Ectodermal cell (in vitro differentiated cells): ENCODE measurements at regions not wholly inside any gene's neighbourhood (a gene's known extent, or its start where the extent isn't known, plus 50 kb on each side); places are given as distances from the start of the nearest gene placed in this dataset.
"Not testable (repeated sequence)": the region's sequence is repeated elsewhere in the genome, so short reads cannot be mapped to it uniquely, and the experiment has no call there.

Experiments
- H3K27ac ChIP-seq: 2 replicates; pipeline ENCODE4 v1.7.0; 2013; ENCODE audit warnings: mild to moderate bottlenecking, low read depth, low read length; ENCODE audit not compliant: insufficient read depth, poor library complexity, severe bottlenecking
- H3K27me3 ChIP-seq: 2 replicates; pipeline ENCODE4 v1.7.0; 2013; ENCODE audit warnings: mild to moderate bottlenecking, low read length; ENCODE audit not compliant: insufficient read depth, control insufficient read depth, poor library complexity, severe bottlenecking
- H3K36me3 ChIP-seq: one replicate; pipeline ENCODE4 v1.7.0; 2013; ENCODE audit warnings: low read length; ENCODE audit not compliant: control insufficient read depth, insufficient read depth
- H3K4me1 ChIP-seq: one replicate; pipeline ENCODE4 v1.7.0; 2013; ENCODE audit warnings: low read length; ENCODE audit not compliant: control insufficient read depth, insufficient read depth
- H3K4me3 ChIP-seq: 2 replicates; pipeline ENCODE4 v1.7.0; 2013; ENCODE audit warnings: low read depth, low read length, control low read depth; ENCODE audit not compliant: insufficient read depth
- H3K9me3 ChIP-seq: 2 replicates; pipeline ENCODE4 v1.7.0; 2013; ENCODE audit warnings: mild to moderate bottlenecking, low read length, moderate library complexity; ENCODE audit not compliant: control insufficient read depth
- WGBS, 2 experiments: methylation state at CpG; one replicate each; pipeline ENCODE4 v1.1.7; 2013; ENCODE audit warnings: missing lambda C conversion rate in 2 of 2; 5-methylcytosine and 5-hydroxymethylcytosine counted together

DNA sequence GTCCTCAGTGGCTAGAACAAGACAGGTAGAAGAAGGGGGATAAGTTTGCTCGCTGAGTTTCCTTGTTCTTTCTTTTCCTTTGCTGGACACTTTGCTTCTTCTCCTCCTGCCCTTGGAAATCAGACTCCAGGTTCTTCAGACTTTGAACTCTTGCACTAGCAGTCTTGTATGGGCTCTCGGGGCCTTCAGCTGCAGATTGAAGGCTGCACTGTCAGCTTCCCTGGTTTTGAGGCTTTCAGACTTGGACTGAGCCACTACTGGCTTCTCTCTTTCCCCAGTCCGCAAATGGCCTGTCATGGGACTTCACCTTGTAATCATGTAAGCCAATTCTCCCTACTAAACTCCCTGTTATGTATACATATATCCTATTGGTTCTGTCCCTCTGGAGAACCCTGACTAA lies 379.8 kb downstream of the NDFIP2 start:
- no peak overlapping the region for H3K27ac ChIP-seq
- WGBS, 2 experiments: 92 to 97% methylated on average over 3 of the region's 3 CpGs
- no peaks in the 10 kb centered on the region for H3K27me3 ChIP-seq

DNA sequence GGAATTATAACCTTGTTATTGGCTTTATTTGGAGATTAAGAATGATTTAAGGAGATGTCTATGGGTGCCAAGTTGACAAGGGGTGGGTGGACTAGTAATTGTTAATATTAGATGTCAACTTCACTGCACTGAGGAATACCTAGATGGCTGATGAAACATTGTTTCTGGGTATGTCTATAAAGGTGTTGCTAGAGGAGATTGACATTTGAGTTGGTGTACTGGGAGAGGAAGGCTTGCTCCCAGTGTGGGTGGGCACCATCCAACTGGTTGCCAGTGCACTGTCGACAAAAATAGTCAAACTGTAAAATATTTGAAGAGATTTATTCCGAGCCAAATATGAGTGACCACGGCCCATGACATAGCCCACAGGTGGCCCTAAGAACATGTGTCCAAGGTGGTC lies 378.8 kb downstream of the NDFIP2 start:
- no peak overlapping the region for H3K27ac ChIP-seq
- H3K27me3 ChIP-seq: no peaks in the 10 kb centered on the region
- H3K36me3 ChIP-seq: no peaks in the 10 kb centered on the region
- no peaks in the 10 kb centered on the region for H3K9me3 ChIP-seq
- no peaks in the 10 kb centered on the region for H3K4me1 ChIP-seq
- H3K4me3 ChIP-seq: no peak overlapping the region
- WGBS, 2 experiments: 92 to 98% methylated on average over 3 of the region's 3 CpGs

More for the DNA sequence above, 379.8 kb downstream of the NDFIP2 start:
- Histone ChIP-seq H3K4me3 (no peak overlapping the region), H3K36me3 (no peaks in the 10 kb centered on the region), H3K9me3 (no peaks in the 10 kb centered on the region), H3K4me1 (no peaks in the 10 kb centered on the region)

DNA sequence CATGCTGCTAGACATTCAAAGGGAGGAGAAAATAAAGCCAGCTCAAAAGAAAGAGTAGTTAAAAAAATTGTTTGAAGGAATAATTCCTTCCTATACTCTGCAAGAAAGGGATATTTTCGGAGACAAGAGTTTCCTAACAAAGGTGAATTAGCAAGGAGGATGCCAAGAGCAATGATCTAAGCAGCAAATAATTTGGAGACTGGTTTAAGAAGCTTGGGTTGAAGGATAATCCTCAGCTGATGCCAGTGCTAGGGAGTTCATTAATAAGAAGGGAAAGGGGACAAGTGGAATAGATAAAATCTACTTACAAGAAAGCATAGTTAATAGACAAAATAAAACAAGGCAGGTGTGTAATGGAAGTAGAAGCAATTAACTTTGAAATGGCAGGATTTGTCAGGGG lies 372.3 kb downstream of the NDFIP2 start:
- H3K9me3 ChIP-seq: no peaks in the 10 kb centered on the region
- no peak overlapping the region for H3K27ac ChIP-seq
- no peaks in the 10 kb centered on the region for H3K27me3 ChIP-seq
- WGBS, 2 experiments: 81 to 94% methylated on average over 1 of the region's 1 CpG
- no peaks in the 10 kb centered on the region for H3K4me1 ChIP-seq
- H3K4me3 ChIP-seq: no peak overlapping the region
- no peaks in the 10 kb centered on the region for H3K36me3 ChIP-seq

GRCh38 chr13:79851318-79851717 lies 370.4 kb downstream of the NDFIP2 start:
- Histone ChIP-seq H3K36me3 (no peaks in the 10 kb centered on the region), H3K4me3 (no peak overlapping the region), H3K27ac (no peak overlapping the region), H3K4me1 (no peaks in the 10 kb centered on the region), H3K27me3 (no peaks in the 10 kb centered on the region), H3K9me3 (no peaks in the 10 kb centered on the region)

- no peaks in the 10 kb centered on the region for H3K4me1 ChIP-seq
- no peaks in the 10 kb centered on the region for H3K36me3 ChIP-seq
- no peaks in the 10 kb centered on the region for H3K9me3 ChIP-seq
- no peak overlapping the region for H3K4me3 ChIP-seq
- no peak overlapping the region for H3K27ac ChIP-seq
- WGBS, 2 experiments: 75% methylated on average over 4 to 5 of the region's 5 CpGs
- no peaks in the 10 kb centered on the region for H3K27me3 ChIP-seq
These were observed 367.1 kb downstream of the NDFIP2 start for GRCh38 chr13:79847882-79848592.

DNA sequence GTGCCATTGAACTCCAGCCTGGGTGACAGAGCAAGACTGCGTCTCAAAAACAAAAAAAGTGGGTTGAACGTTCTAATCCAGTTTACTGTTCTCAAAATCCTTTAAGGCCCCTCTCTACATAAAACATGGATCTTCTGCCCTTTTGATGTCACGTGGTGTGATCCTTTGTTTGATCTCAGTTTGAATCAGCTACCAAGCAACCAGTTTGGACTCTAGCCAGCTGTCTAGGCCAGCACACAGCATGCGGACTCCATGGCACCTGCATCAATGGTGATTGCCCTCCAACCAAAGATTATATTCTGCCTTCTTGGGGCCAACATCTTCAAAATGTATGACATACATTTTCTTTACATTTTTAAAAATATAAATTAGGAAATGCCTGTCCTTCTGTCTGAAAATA lies 365.4 kb downstream of the NDFIP2 start:
- H3K4me3 ChIP-seq: no peak overlapping the region
- no peak overlapping the region for H3K27ac ChIP-seq
- H3K36me3 ChIP-seq: no peaks in the 10 kb centered on the region
- WGBS, 2 experiments: 84 to 90% methylated on average over 4 of the region's 4 CpGs
- H3K27me3 ChIP-seq: no peaks in the 10 kb centered on the region
- no peaks in the 10 kb centered on the region for H3K9me3 ChIP-seq
- no peaks in the 10 kb centered on the region for H3K4me1 ChIP-seq

- Histone ChIP-seq H3K36me3 (no peaks in the 10 kb centered on the region), H3K9me3 (no peaks in the 10 kb centered on the region), H3K4me3 (no peak overlapping the region), H3K27ac (no peak overlapping the region), H3K4me1 (peaks cover 4% of the 10 kb centered on the region), H3K27me3 (no peaks in the 10 kb centered on the region)
- 83 to 92% methylated on average over 3 of the region's 3 CpGs for WGBS, 2 experiments
These were observed 356.9 kb downstream of the NDFIP2 start for GRCh38 chr13:79837741-79838450.

- not testable (repeated sequence) for H3K27me3 ChIP-seq, H3K9me3 ChIP-seq, H3K4me3 ChIP-seq, H3K4me1 ChIP-seq, H3K36me3 ChIP-seq, H3K27ac ChIP-seq
- WGBS, 2 experiments: 95 to 96% methylated on average over 2 of the region's 2 CpGs
These were observed 355.2 kb downstream of the NDFIP2 start for GRCh38 chr13:79836121-79836520.

- Histone ChIP-seq H3K4me3 (no peak overlapping the region), H3K9me3 (no peaks in the 10 kb centered on the region), H3K27ac (no peak overlapping the region), H3K27me3 (no peaks in the 10 kb centered on the region), H3K36me3 (no peaks in the 10 kb centered on the region), H3K4me1 (peaks cover 4% of the 10 kb centered on the region)
- 91% methylated on average over 2 of the region's 2 CpGs; no CpG with 5 or more reads in 1 of the 2 experiments for WGBS, 2 experiments
These were observed 353.9 kb downstream of the NDFIP2 start for GRCh38 chr13:79834876-79835275.

- Histone ChIP-seq H3K4me1 (peaks cover 4% of the 10 kb centered on the region), H3K36me3 (no peaks in the 10 kb centered on the region), H3K27ac (no peak overlapping the region), H3K9me3 (no peaks in the 10 kb centered on the region), H3K4me3 (no peak overlapping the region), H3K27me3 (no peaks in the 10 kb centered on the region)
- WGBS, 2 experiments: 86 to 100% methylated on average over 1 of the region's 1 CpG
These were observed 353.0 kb downstream of the NDFIP2 start for GRCh38 chr13:79833991-79834390.
